Endothelial cell of umbilical vein (primary cell): ENCODE measurements at regions not wholly inside any gene's neighbourhood (a gene's known extent, or its start where the extent isn't known, plus 50 kb on each side); places are given as distances from the start of the nearest gene placed in this dataset.

Experiments used
- EZH2 ChIP-seq: IDR thresholded peaks from 2 replicates; pipeline ENCODE4 v1.6.1; 2012; ENCODE audit warnings: borderline replicate concordance, low read depth, mild to moderate bottlenecking, moderate library complexity, low read length, inconsistent platforms; ENCODE audit not compliant: severe bottlenecking
- JUN ChIP-seq: IDR thresholded peaks from 2 replicates; pipeline ENCODE4 v1.6.1; 2011; ENCODE audit warnings: borderline replicate concordance, low read depth; ENCODE audit not compliant: insufficient read length, insufficient read depth
- MAX ChIP-seq: IDR thresholded peaks from 2 replicates; pipeline ENCODE4 v1.6.1; 2011; ENCODE audit not compliant: insufficient read depth, insufficient read length
- MYC ChIP-seq: IDR thresholded peaks from one replicate; pipeline ENCODE4 v1.6.1; 2011; ENCODE audit warnings: mild to moderate bottlenecking, low read depth, low read length
- POLR2A ChIP-seq: IDR thresholded peaks from 2 replicates; pipeline ENCODE4 v1.6.1; 2012; ENCODE audit warnings: low read depth, mild to moderate bottlenecking, control low read depth, low read length
- POLR2AphosphoS5 ChIP-seq: IDR thresholded peaks from 2 replicates; pipeline ENCODE4 v1.6.1; 2012; ENCODE audit warnings: low read depth, mild to moderate bottlenecking, control low read depth, low read length, moderate library complexity; ENCODE audit not compliant: insufficient read depth
- TF ChIP-seq, protein P1 (sequence below), 2 donors: IDR thresholded peaks; 1 replicate in 1 of 2; 2 replicates in 1 of 2; pipeline ENCODE4 v1.5.1; 2011; ENCODE audit warnings: low read length in 2 of 2, mild to moderate bottlenecking in 2 of 2, moderate library complexity in 2 of 2, control low read depth in 1 of 2, inconsistent platforms in 1 of 2, low read depth in 1 of 2; ENCODE audit not compliant: insufficient read depth in 1 of 2; ENCODE audit errors: extremely low read depth in 1 of 2

- TF ChIP-seq, protein P1, sequence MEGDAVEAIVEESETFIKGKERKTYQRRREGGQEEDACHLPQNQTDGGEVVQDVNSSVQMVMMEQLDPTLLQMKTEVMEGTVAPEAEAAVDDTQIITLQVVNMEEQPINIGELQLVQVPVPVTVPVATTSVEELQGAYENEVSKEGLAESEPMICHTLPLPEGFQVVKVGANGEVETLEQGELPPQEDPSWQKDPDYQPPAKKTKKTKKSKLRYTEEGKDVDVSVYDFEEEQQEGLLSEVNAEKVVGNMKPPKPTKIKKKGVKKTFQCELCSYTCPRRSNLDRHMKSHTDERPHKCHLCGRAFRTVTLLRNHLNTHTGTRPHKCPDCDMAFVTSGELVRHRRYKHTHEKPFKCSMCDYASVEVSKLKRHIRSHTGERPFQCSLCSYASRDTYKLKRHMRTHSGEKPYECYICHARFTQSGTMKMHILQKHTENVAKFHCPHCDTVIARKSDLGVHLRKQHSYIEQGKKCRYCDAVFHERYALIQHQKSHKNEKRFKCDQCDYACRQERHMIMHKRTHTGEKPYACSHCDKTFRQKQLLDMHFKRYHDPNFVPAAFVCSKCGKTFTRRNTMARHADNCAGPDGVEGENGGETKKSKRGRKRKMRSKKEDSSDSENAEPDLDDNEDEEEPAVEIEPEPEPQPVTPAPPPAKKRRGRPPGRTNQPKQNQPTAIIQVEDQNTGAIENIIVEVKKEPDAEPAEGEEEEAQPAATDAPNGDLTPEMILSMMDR (IDR thresholded peaks at IDR 0.05; ENCODE audit: extremely low read depth in 1 of 2, insufficient read depth in 1 of 2, low read depth in 1 of 2, low read length in 2 of 2): no peak
- TF ChIP-seq POLR2AphosphoS5 (no peak), MAX (no peak), EZH2 (no peak), POLR2A (no peak), JUN (no peak), MYC (no peak)
Observed at GRCh38 chr2:65608466-65608865, 176.1 kb upstream of the SPRED2 start.
